A549 (cell line): ENCODE measurements at regions not wholly inside any gene's neighbourhood (a gene's known extent, or its start where the extent isn't known, plus 50 kb on each side); places are given as distances from the start of the nearest gene placed in this dataset.

Source experiments
- ATAC-seq, 2 experiments: fragments of 200-7000 bp in 1 of 2; fragments of >200 bp in 1 of 2; cut with Nextera tagmentation in 1 of 2; cut with Tn5 transposase in 1 of 2; 3 replicates each; pipeline versions ENCODE4 v1.8.0 to v1.9.1; 2018 to 2020; ENCODE audit warnings: mild to moderate bottlenecking in 1 of 2, moderate library complexity in 1 of 2
- CTCF ChIA-PET: fragments of 300-600 bp; sonication (Branson Sonifier 250); formaldehyde crosslinking; extraction: SDS; loops from one replicate; lab custom pipeline; 2021; ENCODE audit warnings: antibody characterized with exemption, inconsistent platforms; lab: Yijun Ruan, JAX
- POLR2A ChIA-PET: fragments of 350-600 bp; formaldehyde crosslinking; extraction: SDS; loops from one replicate; lab custom pipeline; 2021; ENCODE audit warnings: antibody characterized with exemption, inconsistent platforms; lab: Yijun Ruan, JAX
- DNase-seq, 2 experiments: peaks; one replicate each; pipeline versions ENCODE4 v3.0.0 to v3.0.0-alpha.2; 2011 to 2016; ENCODE audit warnings: low read depth in 1 of 2, low spot score in 1 of 2
- FAIRE-seq: peaks from 2 replicates; lab custom pipeline; 2011; peaks lifted over from hg19 to GRCh38; lab: Jason Lieb, UNC
- H3K27ac ChIP-seq, 2 experiments: fragments of >200 bp; sonication (Bioruptor Twin); formaldehyde crosslinking; 3 replicates each; pipeline ENCODE4 v1.5.1; 2016 to 2017
- H3K4me1 ChIP-seq: fragments of >200 bp; sonication (Bioruptor Twin); formaldehyde crosslinking; 3 replicates; pipeline ENCODE4 v1.6.1; 2016
- H3K4me2 ChIP-seq: fragments of >200 bp; sonication (Bioruptor Twin); formaldehyde crosslinking; 3 replicates; pipeline ENCODE4 v1.6.1; 2016
- H3K4me3 ChIP-seq: fragments of >200 bp; sonication (Bioruptor Twin); formaldehyde crosslinking; 3 replicates; pipeline ENCODE4 v1.5.1; 2016
- H3K9me3 ChIP-seq: fragments of >200 bp; sonication (Bioruptor Twin); formaldehyde crosslinking; 3 replicates; pipeline ENCODE4 v1.6.1; 2016
- BHLHE40 ChIP-seq: IDR thresholded peaks from 2 replicates; pipeline ENCODE4 v1.6.1; 2012; ENCODE audit warnings: low read depth, low read length, inconsistent platforms
- CBX2 ChIP-seq: fragments of 200-600 bp; sonication (generic); IDR thresholded peaks from 2 replicates; pipeline ENCODE4 v1.6.1; 2016; ENCODE audit warnings: low read depth, mild to moderate bottlenecking, borderline replicate concordance
- CEBPB ChIP-seq, 2 experiments: fragments of >200 bp in 1 of 2; sonication (Bioruptor Twin) in 1 of 2; formaldehyde crosslinking in 1 of 2; IDR thresholded peaks; 2 replicates each; pipeline ENCODE4 v1.6.1; 2012 to 2016
- CHD4 ChIP-seq: fragments of 200-600 bp; sonication (generic); IDR thresholded peaks from 2 replicates; pipeline ENCODE4 v1.6.1; 2016; ENCODE audit warnings: antibody characterized with exemption, mild to moderate bottlenecking, borderline replicate concordance
- EHF ChIP-seq: fragments of 250-450 bp; sonication (Bioruptor Pico); IDR thresholded peaks from 2 replicates; pipeline ENCODE4 v1.5.0; 2020; ENCODE audit warnings: mild to moderate bottlenecking
- EP300 ChIP-seq, 2 experiments: fragments of >200 bp; sonication (Bioruptor Twin); formaldehyde crosslinking; IDR thresholded peaks; 2 replicates in 1 of 2; 3 replicates in 1 of 2; pipeline ENCODE4 v1.6.1; 2016 to 2017
- ESRRA ChIP-seq: fragments of 150-350 bp; IDR thresholded peaks from 2 replicates; pipeline ENCODE4 v1.6.1; 2014; ENCODE audit warnings: mild to moderate bottlenecking, low read length, borderline replicate concordance
- FOSB ChIP-seq: fragments of 250-450 bp; sonication (Bioruptor Pico); IDR thresholded peaks from 2 replicates; pipeline ENCODE4 v1.5.0; 2020; ENCODE audit warnings: mild to moderate bottlenecking, moderate library complexity
- FOSL2 ChIP-seq, 2 experiments: fragments of 450-650 bp in 1 of 2; fragments of >200 bp in 1 of 2; sonication (Bioruptor Twin) in 1 of 2; formaldehyde crosslinking; IDR thresholded peaks; 2 replicates each; pipeline versions ENCODE4 v1.5.0 to v1.6.1; 2016 to 2020; ENCODE audit warnings: mild to moderate bottlenecking in 1 of 2, moderate library complexity in 1 of 2
- FOXS1 ChIP-seq: fragments of 250-450 bp; sonication (Bioruptor Pico); IDR thresholded peaks from 2 replicates; pipeline ENCODE4 v1.5.0; 2020; ENCODE audit warnings: mild to moderate bottlenecking, moderate library complexity
- GATA3 ChIP-seq: IDR thresholded peaks from 2 replicates; pipeline ENCODE4 v1.6.1; 2012; ENCODE audit warnings: borderline replicate concordance
- HDAC2 ChIP-seq: fragments of 200-600 bp; sonication (generic); IDR thresholded peaks from 2 replicates; pipeline ENCODE4 v1.6.1; 2016
- HOXB13 ChIP-seq: fragments of 250-450 bp; sonication (Bioruptor Pico); IDR thresholded peaks from 2 replicates; pipeline ENCODE4 v1.5.0; 2020; ENCODE audit warnings: low read depth, mild to moderate bottlenecking, moderate library complexity
- JUNB ChIP-seq: fragments of >200 bp; sonication (Bioruptor Twin); formaldehyde crosslinking; IDR thresholded peaks from 2 replicates; pipeline ENCODE4 v1.6.1; 2016
- KDM1A ChIP-seq: fragments of 200-600 bp; sonication (generic); IDR thresholded peaks from 2 replicates; pipeline ENCODE4 v1.6.1; 2016; ENCODE audit warnings: low read depth, mild to moderate bottlenecking
- MAX ChIP-seq: IDR thresholded peaks from 2 replicates; pipeline ENCODE4 v1.6.1; 2012
- MAZ ChIP-seq: fragments of 150-350 bp; IDR thresholded peaks from 2 replicates; pipeline ENCODE4 v1.6.1; 2014; ENCODE audit warnings: antibody characterized with exemption, low read depth, low read length, borderline replicate concordance
- MYC ChIP-seq: IDR thresholded peaks from 2 replicates; pipeline ENCODE4 v1.6.1; 2012; ENCODE audit warnings: mild to moderate bottlenecking, inconsistent platforms, low read length, improper control_type of control experiment, borderline replicate concordance
- PHF8 ChIP-seq: fragments of 200-600 bp; sonication (generic); IDR thresholded peaks from 2 replicates; pipeline ENCODE4 v1.6.1; 2016; ENCODE audit warnings: low read depth, mild to moderate bottlenecking, antibody characterized with exemption, moderate library complexity, borderline replicate concordance
- POLR2A ChIP-seq: IDR thresholded peaks from 2 replicates; pipeline ENCODE4 v1.6.1; 2012; ENCODE audit warnings: mild to moderate bottlenecking, low read length
- POLR2AphosphoS2 ChIP-seq: conservative IDR thresholded peaks from 2 replicates; pipeline ENCODE4 v1.6.1; 2012; ENCODE audit warnings: low read length, improper control_type of control experiment, inconsistent platforms
- REST ChIP-seq: fragments of 200-600 bp; sonication (generic); IDR thresholded peaks from 2 replicates; pipeline ENCODE4 v1.6.1; 2016; ENCODE audit warnings: antibody characterized with exemption, mild to moderate bottlenecking, moderate library complexity
- TFCP2L1 ChIP-seq: fragments of 250-450 bp; sonication (Bioruptor Pico); IDR thresholded peaks from 2 replicates; pipeline ENCODE4 v1.5.0; 2021; ENCODE audit warnings: mild to moderate bottlenecking
- USF2 ChIP-seq: fragments of 450-650 bp; IDR thresholded peaks from 2 replicates; pipeline ENCODE4 v1.6.1; 2014; ENCODE audit warnings: antibody characterized with exemption
- ZC3H11A ChIP-seq: fragments of 450-650 bp; IDR thresholded peaks from 2 replicates; pipeline ENCODE4 v1.6.1; 2014; ENCODE audit warnings: antibody characterized with exemption, mild to moderate bottlenecking
- ZFP36 ChIP-seq: fragments of 450-650 bp; IDR thresholded peaks from 2 replicates; pipeline ENCODE4 v1.6.1; 2014; ENCODE audit warnings: borderline replicate concordance; ENCODE audit not compliant: partially characterized antibody
- ZSCAN20 ChIP-seq: fragments of 250-450 bp; sonication (Bioruptor Pico); IDR thresholded peaks from 2 replicates; pipeline ENCODE4 v1.8.0; 2022; ENCODE audit warnings: mild to moderate bottlenecking, moderate library complexity
- WGBS: methylation state at CpG from one replicate; pipeline ENCODE4 v1.1.6; 2017; ENCODE audit errors: missing lambda C conversion rate; 5-methylcytosine and 5-hydroxymethylcytosine counted together
- TF ChIP-seq, protein P1 (sequence below): IDR thresholded peaks from 2 replicates; pipeline ENCODE4 v1.6.1; 2012; ENCODE audit warnings: low read depth, borderline replicate concordance
- TF ChIP-seq, protein P2 (sequence below): fragments of >200 bp; sonication (Bioruptor Twin); formaldehyde crosslinking; IDR thresholded peaks from 2 replicates; pipeline ENCODE4 v1.6.1; 2016
- TF ChIP-seq, protein P3 (sequence below): fragments of >200 bp; sonication (Bioruptor Twin); formaldehyde crosslinking; IDR thresholded peaks from 3 replicates; pipeline ENCODE4 v1.5.1; 2016

- no peak overlapping the region for H3K4me3 ChIP-seq
- CTCF ChIA-PET, result no interaction called here
- POLR2A ChIA-PET, result interaction anchor here (0.5 kb wide), 1 partner anchor 122 kb away, joined by 4 read pairs; no protein-coding TSS in a partner anchor
- no peak for DNase-seq
- ATAC-seq, result no peak
- no peaks in the 10 kb centered on the region for H3K9me3 ChIP-seq
- no peaks in the 10 kb centered on the region for H3K4me1 ChIP-seq
- H3K4me2 ChIP-seq, result no peak overlapping the region
- H3K27ac ChIP-seq, result no peak overlapping the region
- FAIRE-seq, result no peak
- WGBS, result 48% methylated on average over 1 of the region's 1 CpG
- TF ChIP-seq, protein P1, sequence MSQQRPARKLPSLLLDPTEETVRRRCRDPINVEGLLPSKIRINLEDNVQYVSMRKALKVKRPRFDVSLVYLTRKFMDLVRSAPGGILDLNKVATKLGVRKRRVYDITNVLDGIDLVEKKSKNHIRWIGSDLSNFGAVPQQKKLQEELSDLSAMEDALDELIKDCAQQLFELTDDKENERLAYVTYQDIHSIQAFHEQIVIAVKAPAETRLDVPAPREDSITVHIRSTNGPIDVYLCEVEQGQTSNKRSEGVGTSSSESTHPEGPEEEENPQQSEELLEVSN, result no peak
- TF ChIP-seq POLR2AphosphoS2 (no peak), POLR2A (no peak), MYC (no peak), CHD4 (no peak), CEBPB (IDR thresholded peaks at IDR 0.05) (no peak), ZSCAN20 (CRISPR knock-in tag) (no peak), HDAC2 (no peak), USF2 (no peak), ZFP36 (no peak), FOXS1 (CRISPR knock-in tag) (no peak), MAX (no peak), FOSL2 (IDR thresholded peaks at IDR 0.05) (no peak), FOSL2 (CRISPR knock-in tag; IDR thresholded peaks at IDR 0.05) (no peak)
- TF ChIP-seq, protein P2, sequence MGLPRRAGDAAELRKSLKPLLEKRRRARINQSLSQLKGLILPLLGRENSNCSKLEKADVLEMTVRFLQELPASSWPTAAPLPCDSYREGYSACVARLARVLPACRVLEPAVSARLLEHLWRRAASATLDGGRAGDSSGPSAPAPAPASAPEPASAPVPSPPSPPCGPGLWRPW, result no peak
Observed at GRCh38 chr6:159617444-159617843, 75.6 kb downstream of the SOD2 start.

DNA sequence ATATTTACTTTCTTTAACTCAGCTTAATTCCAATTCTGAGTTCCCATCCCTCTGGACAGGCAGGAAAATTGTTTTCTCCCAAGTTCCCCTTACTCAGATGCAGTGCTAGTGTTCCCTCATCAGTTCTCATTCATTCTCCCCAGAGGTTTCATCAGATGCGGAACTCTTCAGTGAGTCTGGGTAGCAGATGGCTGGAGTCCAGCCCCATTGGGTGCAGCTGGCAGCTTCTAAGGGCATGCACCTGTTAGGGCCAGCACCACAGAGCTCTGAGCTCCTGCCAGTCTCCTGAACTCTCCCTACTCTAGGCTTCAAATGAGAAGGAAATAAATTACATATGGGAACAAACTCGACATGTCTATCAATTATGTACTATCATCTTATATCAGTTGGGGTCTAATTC, 76.6 kb downstream of the SOD2 start:
- TF ChIP-seq CHD4, result no peak
- no peak for TF ChIP-seq FOSL2 (IDR thresholded peaks at IDR 0.05)
- no peak for TF ChIP-seq FOSL2 (CRISPR knock-in tag; IDR thresholded peaks at IDR 0.05)
- no peak for TF ChIP-seq HOXB13 (CRISPR knock-in tag)
- no peak for TF ChIP-seq KDM1A
- TF ChIP-seq ESRRA, result no peak
- no peak for TF ChIP-seq ZC3H11A
- TF ChIP-seq CBX2, result no peak
- no peak for TF ChIP-seq PHF8
- no peaks in the 10 kb centered on the region for H3K9me3 ChIP-seq
- no peak overlapping the region for H3K4me3 ChIP-seq
- H3K27ac ChIP-seq, result no peak overlapping the region
- DNase-seq (no peak), ATAC-seq (no peak), FAIRE-seq (no peak)
- CTCF ChIA-PET, result interaction anchor here (1.3 kb wide), 1 partner anchor 14 kb away, joined by 3 read pairs; no protein-coding TSS in a partner anchor
- POLR2A ChIA-PET, result no interaction called here
- 53% methylated on average over 2 of the region's 2 CpGs for WGBS
- no peak overlapping the region for H3K4me2 ChIP-seq
- no peaks in the 10 kb centered on the region for H3K4me1 ChIP-seq

GRCh38 chr6:159615918-159616317, 77.1 kb downstream of the SOD2 start:
- DNase-seq (no peak), FAIRE-seq (no peak), ATAC-seq (no peak)
- 2% methylated on average over 3 of the region's 3 CpGs for WGBS
- H3K4me3 ChIP-seq, result no peak overlapping the region
- ChIA-PET CTCF (interaction anchor here (1.3 kb wide), 1 partner anchor 13 kb away, joined by 3 read pairs; no protein-coding TSS in a partner anchor), POLR2A (no interaction called here)
- no peak overlapping the region for H3K27ac ChIP-seq
- H3K4me1 ChIP-seq, result no peaks in the 10 kb centered on the region
- H3K4me2 ChIP-seq, result no peak overlapping the region
- H3K9me3 ChIP-seq, result no peaks in the 10 kb centered on the region
- TF ChIP-seq HDAC2 (no peak), BHLHE40 (no peak), KDM1A (no peak), MAZ (no peak), FOSB (no peak), JUNB (no peak), EHF (no peak), REST (no peak), TFCP2L1 (no peak), EP300 (IDR thresholded peaks at IDR 0.05) (no peak), GATA3 (no peak)
- TF ChIP-seq, protein P3, sequence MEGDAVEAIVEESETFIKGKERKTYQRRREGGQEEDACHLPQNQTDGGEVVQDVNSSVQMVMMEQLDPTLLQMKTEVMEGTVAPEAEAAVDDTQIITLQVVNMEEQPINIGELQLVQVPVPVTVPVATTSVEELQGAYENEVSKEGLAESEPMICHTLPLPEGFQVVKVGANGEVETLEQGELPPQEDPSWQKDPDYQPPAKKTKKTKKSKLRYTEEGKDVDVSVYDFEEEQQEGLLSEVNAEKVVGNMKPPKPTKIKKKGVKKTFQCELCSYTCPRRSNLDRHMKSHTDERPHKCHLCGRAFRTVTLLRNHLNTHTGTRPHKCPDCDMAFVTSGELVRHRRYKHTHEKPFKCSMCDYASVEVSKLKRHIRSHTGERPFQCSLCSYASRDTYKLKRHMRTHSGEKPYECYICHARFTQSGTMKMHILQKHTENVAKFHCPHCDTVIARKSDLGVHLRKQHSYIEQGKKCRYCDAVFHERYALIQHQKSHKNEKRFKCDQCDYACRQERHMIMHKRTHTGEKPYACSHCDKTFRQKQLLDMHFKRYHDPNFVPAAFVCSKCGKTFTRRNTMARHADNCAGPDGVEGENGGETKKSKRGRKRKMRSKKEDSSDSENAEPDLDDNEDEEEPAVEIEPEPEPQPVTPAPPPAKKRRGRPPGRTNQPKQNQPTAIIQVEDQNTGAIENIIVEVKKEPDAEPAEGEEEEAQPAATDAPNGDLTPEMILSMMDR, result no peak
